ENCODE measurements at regions not wholly inside any gene's neighbourhood (a gene's known extent, or its start where the extent isn't known, plus 50 kb on each side); places are given as distances from the start of the nearest gene placed in this dataset.

- TF ChIP-seq FOXA3 (CRISPR knock-in tag; conservative IDR thresholded peaks at IDR 0.05 in 1 of 2, IDR thresholded peaks at IDR 0.05 in 1 of 2): no peak
- TF ChIP-seq NFRKB (IDR thresholded peaks at IDR 0.05; ENCODE audit: low read depth): no peak
These were observed 176.9 kb upstream of the COL1A2 start (continued) for GRCh38 chr7:94217766-94218165.

GRCh38 chr7:94222516-94222915, 172.2 kb upstream of the COL1A2 start:
- Histone ChIP-seq H3K4me1 (replicated peaks in 1 of 2; ENCODE audit: control insufficient read depth in 2 of 2, insufficient read depth in 2 of 2, low read length in 2 of 2) (no peaks in the 10 kb centered on the region), H3K9me1 (ENCODE audit: control insufficient read depth, insufficient read depth, low read length) (no peaks in the 10 kb centered on the region), H3K27ac (ENCODE audit: extremely low read depth, low read depth, low read length) (no peak overlapping the region), H2AFZ (ENCODE audit: low read depth, low read length) (no peak overlapping the region), H4K20me1 (replicated peaks; ENCODE audit: control insufficient read depth, insufficient read depth, low read length) (no peaks in the 10 kb centered on the region), H3K79me2 (ENCODE audit: control insufficient read depth, insufficient read depth, low read length) (no peaks in the 10 kb centered on the region), H3K4me2 (ENCODE audit: insufficient read depth, low read length) (no peak overlapping the region), H3K27me3 (ENCODE audit: control insufficient read depth in 2 of 2, insufficient read depth in 2 of 2, low read length in 2 of 2) (no peaks in the 10 kb centered on the region), H3K9ac (ENCODE audit: insufficient read depth in 1 of 2, low read depth in 2 of 2, low read length in 2 of 2) (no peak overlapping the region), H3K4me3 (no peak overlapping the region), H3K9me3 (replicated peaks; ENCODE audit: control insufficient read depth, insufficient read depth, low read depth, low read length) (no peaks in the 10 kb centered on the region), H3K36me3 (ENCODE audit: control insufficient read depth, insufficient read depth, low read length) (no peaks in the 10 kb centered on the region)
- no TSS peak for BruUV-seq (replicated peaks)
- in situ Hi-C loops (cut with MboI): no loop called here
- ATAC-seq (no peak), DNase-seq (ENCODE audit: extremely low read depth in 1 of 4, low spot score in 3 of 4) (no peak), FAIRE-seq (no peak)
- POLR2A ChIA-PET: interaction anchor here (1.2 kb wide), 1 partner anchor 17 kb away, joined by 4 read pairs; no protein-coding TSS in a partner anchor
- WGBS (ENCODE audit: insufficient coverage, low coverage, missing lambda C conversion rate): 0% methylated on average over 2 of the region's 2 CpGs
- CTCF ChIA-PET (ENCODE audit: low intra/inter-chr PET ratio): no interaction called here
- intact Hi-C loops (cut with micrococcal nuclease): no loop called here
- TF ChIP-seq MCM2 (IDR thresholded peaks at IDR 0.05; ENCODE audit: low read depth): no peak
- TF ChIP-seq NR2C1 (IDR thresholded peaks at IDR 0.05): no peak
- no peak for TF ChIP-seq NR2C1 (tag; IDR thresholded peaks at IDR 0.05)
- TF ChIP-seq CHAMP1 (IDR thresholded peaks at IDR 0.05): no peak
- TF ChIP-seq SNRNP70 (optimal IDR thresholded peaks at IDR 0.05; ENCODE audit: low read depth, low read length): no peak
- no peak for TF ChIP-seq BCOR (IDR thresholded peaks at IDR 0.05)
- TF ChIP-seq CBFA2T3 (IDR thresholded peaks at IDR 0.05): no peak
- no peak for TF ChIP-seq CHCHD3 (CRISPR knock-in tag; IDR thresholded peaks at IDR 0.05)
- TF ChIP-seq NCOR1 (IDR thresholded peaks at IDR 0.05): no peak
